ENCODE measurements at regions not wholly inside any gene's neighbourhood (a gene's known extent, or its start where the extent isn't known, plus 50 kb on each side); places are given as distances from the start of the nearest gene placed in this dataset.

DNA sequence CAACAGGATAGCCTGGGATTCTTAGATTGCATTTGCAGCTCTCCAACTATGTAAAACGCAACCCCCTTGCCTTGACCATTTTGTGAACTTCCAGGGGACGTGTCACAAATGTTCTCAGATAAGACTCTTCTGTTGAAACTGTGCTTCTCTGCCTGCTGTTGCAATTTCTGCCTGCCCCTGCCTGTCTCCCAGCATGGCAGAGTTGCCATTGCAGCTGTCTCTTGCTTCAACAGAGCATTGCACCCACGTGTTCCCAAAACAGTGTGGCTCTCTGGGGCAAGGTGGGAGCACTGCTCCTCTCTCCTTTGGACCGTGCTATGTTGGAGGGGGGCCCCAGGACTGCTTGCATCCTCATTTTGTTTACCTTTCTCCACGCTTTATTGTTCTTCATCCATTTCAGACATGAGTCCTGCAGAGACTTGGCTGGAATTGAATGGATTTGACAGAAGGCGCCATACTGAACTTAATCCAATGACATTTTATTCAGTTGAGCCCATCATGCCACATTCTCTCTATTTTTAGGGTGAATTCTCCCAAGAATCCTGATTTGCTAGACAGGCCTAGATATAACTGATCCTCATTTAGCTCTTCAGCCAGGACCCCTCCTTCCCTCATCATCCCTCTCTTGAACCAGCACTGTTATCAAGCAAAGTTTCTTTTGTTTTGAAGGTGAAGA is 90.7 kb downstream of the MAT2B start:
- WGBS, 2 experiments (ENCODE audit: insufficient coverage in 1 of 2, insufficient read length in 1 of 2): 89 to 90% methylated on average over 6 of the region's 6 CpGs
- TF ChIP-seq, protein P1, sequence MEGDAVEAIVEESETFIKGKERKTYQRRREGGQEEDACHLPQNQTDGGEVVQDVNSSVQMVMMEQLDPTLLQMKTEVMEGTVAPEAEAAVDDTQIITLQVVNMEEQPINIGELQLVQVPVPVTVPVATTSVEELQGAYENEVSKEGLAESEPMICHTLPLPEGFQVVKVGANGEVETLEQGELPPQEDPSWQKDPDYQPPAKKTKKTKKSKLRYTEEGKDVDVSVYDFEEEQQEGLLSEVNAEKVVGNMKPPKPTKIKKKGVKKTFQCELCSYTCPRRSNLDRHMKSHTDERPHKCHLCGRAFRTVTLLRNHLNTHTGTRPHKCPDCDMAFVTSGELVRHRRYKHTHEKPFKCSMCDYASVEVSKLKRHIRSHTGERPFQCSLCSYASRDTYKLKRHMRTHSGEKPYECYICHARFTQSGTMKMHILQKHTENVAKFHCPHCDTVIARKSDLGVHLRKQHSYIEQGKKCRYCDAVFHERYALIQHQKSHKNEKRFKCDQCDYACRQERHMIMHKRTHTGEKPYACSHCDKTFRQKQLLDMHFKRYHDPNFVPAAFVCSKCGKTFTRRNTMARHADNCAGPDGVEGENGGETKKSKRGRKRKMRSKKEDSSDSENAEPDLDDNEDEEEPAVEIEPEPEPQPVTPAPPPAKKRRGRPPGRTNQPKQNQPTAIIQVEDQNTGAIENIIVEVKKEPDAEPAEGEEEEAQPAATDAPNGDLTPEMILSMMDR (conservative IDR thresholded peaks at IDR 0.05): no peak
- Mint-ChIP-seq H3K36me3 (ENCODE audit: low read depth) (no peaks in the 10 kb centered on the region), H3K27me3 (ENCODE audit: insufficient read depth) (peaks cover 2% of the 10 kb centered on the region), H3K9me3 (no peaks in the 10 kb centered on the region), H3K4me1 (peaks cover 21% of the 10 kb centered on the region), H3K4me3 (no peak overlapping the region), H3K27ac (no peak overlapping the region)
- Histone ChIP-seq H3K36me3 (ENCODE audit: control insufficient read depth, insufficient read depth, low read length) (no peaks in the 10 kb centered on the region), H3K4me1 (ENCODE audit: control insufficient read depth, insufficient read depth, low read length) (peaks cover 11% of the 10 kb centered on the region), H3K27ac (ENCODE audit: low read depth, low read length) (no peak overlapping the region), H3K4me3 (ENCODE audit: low read length) (no peak overlapping the region), H3K27me3 (ENCODE audit: control insufficient read depth, insufficient read depth, low read length, poor library complexity, severe bottlenecking) (no peaks in the 10 kb centered on the region), H3K9me3 (ENCODE audit: control insufficient read depth, low read length) (no peaks in the 10 kb centered on the region), H3K9ac (ENCODE audit: extremely low read depth, low read length, poor library complexity, severe bottlenecking) (no peak overlapping the region)
- no peak for DNase-seq

DNA sequence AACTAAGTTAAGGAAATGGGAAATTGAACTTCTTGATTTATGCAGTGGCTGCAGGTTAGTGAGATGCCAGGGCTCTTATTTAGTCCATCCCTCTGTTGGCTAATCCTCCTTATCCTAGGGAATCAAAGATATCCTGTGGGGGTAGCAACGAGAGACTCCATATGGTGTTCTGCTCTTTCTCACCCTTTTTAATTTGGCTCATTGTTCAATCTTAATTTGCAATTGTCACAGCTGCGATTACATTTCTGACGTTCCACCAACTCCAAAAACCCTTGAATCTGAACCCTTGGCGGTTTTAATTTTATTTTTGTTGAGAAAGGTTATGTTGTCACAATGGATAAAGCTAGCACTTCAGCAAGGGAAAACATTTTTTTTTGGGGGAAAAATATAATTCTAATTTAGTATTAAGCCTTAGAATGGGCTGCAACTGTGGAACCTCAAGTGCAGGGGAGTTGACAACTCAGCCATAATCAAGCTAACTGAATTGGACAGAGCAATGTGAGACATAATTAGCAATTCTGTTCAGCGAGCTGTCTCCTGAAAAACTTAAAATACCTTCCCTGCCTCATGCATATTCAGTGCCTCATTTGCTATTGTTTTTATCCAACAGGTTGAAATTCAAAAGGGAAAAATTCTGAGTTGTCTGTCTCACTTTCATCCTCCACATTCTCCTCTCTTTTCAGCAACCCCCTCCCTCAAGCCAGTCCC is 91.3 kb downstream of the MAT2B start:
- no peaks in the 10 kb centered on the region for H3K36me3 Mint-ChIP-seq (ENCODE audit: low read depth)
- no peak overlapping the region for H3K27ac ChIP-seq (ENCODE audit: low read depth, low read length)
- H3K36me3 ChIP-seq (ENCODE audit: control insufficient read depth, insufficient read depth, low read length): no peaks in the 10 kb centered on the region
- no peaks in the 10 kb centered on the region for H3K27me3 ChIP-seq (ENCODE audit: control insufficient read depth, insufficient read depth, low read length, poor library complexity, severe bottlenecking)
- TF ChIP-seq, protein P1 (conservative IDR thresholded peaks at IDR 0.05): no peak
- H3K27me3 Mint-ChIP-seq (ENCODE audit: insufficient read depth): peaks cover 2% of the 10 kb centered on the region
- H3K9ac ChIP-seq (ENCODE audit: extremely low read depth, low read length, poor library complexity, severe bottlenecking): no peak overlapping the region
- no peak overlapping the region for H3K27ac Mint-ChIP-seq
- no peak for DNase-seq
- peaks cover 21% of the 10 kb centered on the region for H3K4me1 Mint-ChIP-seq
- H3K9me3 Mint-ChIP-seq: no peaks in the 10 kb centered on the region
- no peak overlapping the region for H3K4me3 Mint-ChIP-seq
- 72 to 100% methylated on average over 3 to 5 of the region's 5 CpGs for WGBS, 2 experiments (ENCODE audit: insufficient coverage in 1 of 2, insufficient read length in 1 of 2)
- H3K4me3 ChIP-seq (ENCODE audit: low read length): no peak overlapping the region
- peaks cover 11% of the 10 kb centered on the region for H3K4me1 ChIP-seq (ENCODE audit: control insufficient read depth, insufficient read depth, low read length)
- H3K9me3 ChIP-seq (ENCODE audit: control insufficient read depth, low read length): no peaks in the 10 kb centered on the region

DNA sequence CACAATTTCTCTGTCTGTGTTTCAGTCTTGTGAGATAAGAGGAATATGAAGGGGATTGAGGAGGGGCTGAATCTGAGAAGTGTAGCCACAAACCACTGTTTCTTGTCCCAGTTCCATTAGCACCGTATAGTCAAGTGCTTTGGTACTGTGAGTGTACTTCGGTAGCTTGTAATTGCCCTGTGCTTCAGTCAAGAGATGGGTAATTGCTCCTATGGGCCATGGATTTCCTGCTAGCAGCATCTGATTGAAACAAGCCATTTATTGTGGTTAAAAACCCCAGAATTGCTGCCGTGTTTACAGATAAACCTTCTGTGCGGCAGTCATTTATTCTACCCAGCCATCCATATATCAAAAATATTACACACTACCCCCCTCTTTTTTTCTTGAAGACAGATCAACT is 98.6 kb downstream of the MAT2B start:
- H3K27me3 ChIP-seq (ENCODE audit: control insufficient read depth, insufficient read depth, low read length, poor library complexity, severe bottlenecking): no peaks in the 10 kb centered on the region
- no peak for DNase-seq
- H3K4me1 ChIP-seq (ENCODE audit: control insufficient read depth, insufficient read depth, low read length): no peaks in the 10 kb centered on the region
- peaks cover 5% of the 10 kb centered on the region for H3K4me1 Mint-ChIP-seq
- no peak overlapping the region for H3K27ac ChIP-seq (ENCODE audit: low read depth, low read length)
- no peak overlapping the region for H3K9ac ChIP-seq (ENCODE audit: extremely low read depth, low read length, poor library complexity, severe bottlenecking)
- H3K4me3 Mint-ChIP-seq: no peak overlapping the region
- H3K27me3 Mint-ChIP-seq (ENCODE audit: insufficient read depth): peaks cover 2% of the 10 kb centered on the region
- H3K27ac Mint-ChIP-seq: no peak overlapping the region
- H3K36me3 ChIP-seq (ENCODE audit: control insufficient read depth, insufficient read depth, low read length): no peaks in the 10 kb centered on the region
- H3K9me3 ChIP-seq (ENCODE audit: control insufficient read depth, low read length): no peaks in the 10 kb centered on the region
- 93 to 100% methylated on average over 2 to 4 of the region's 4 CpGs for WGBS, 2 experiments (ENCODE audit: insufficient coverage in 1 of 2, insufficient read length in 1 of 2)
- TF ChIP-seq, protein P1 (conservative IDR thresholded peaks at IDR 0.05): no peak
- H3K36me3 Mint-ChIP-seq (ENCODE audit: low read depth): no peaks in the 10 kb centered on the region
- H3K9me3 Mint-ChIP-seq: no peaks in the 10 kb centered on the region
- no peak overlapping the region for H3K4me3 ChIP-seq (ENCODE audit: low read length)

All from endodermal cell (in vitro differentiated cells).